ENCODE measurements at regions not wholly inside any gene's neighbourhood (a gene's known extent, or its start where the extent isn't known, plus 50 kb on each side); places are given as distances from the start of the nearest gene placed in this dataset.

GRCh38 chr16:80065541-80065940 lies 465.0 kb upstream of the MAF start:
- no peak for FAIRE-seq

GRCh38 chr16:80063713-80064069 lies 463.2 kb upstream of the MAF start:
- no peak for FAIRE-seq

GRCh38 chr16:80063031-80063712 lies 462.6 kb upstream of the MAF start:
- no peak for FAIRE-seq

- no peak for FAIRE-seq
Measured at GRCh38 chr16:80062361-80063030, 462.0 kb upstream of the MAF start.

GRCh38 chr16:80060470-80060869 lies 459.9 kb upstream of the MAF start:
- FAIRE-seq, result no peak

GRCh38 chr16:80059836-80060235 lies 459.3 kb upstream of the MAF start:
- FAIRE-seq, result no peak

GRCh38 chr16:80058214-80058613 lies 457.7 kb upstream of the MAF start:
- FAIRE-seq, result no peak

GRCh38 chr16:80056324-80056723 lies 455.8 kb upstream of the MAF start:
- no peak for FAIRE-seq

- FAIRE-seq, result no peak
Measured at GRCh38 chr16:80055831-80056230, 455.3 kb upstream of the MAF start.

- no peak for FAIRE-seq
Measured at GRCh38 chr16:80054647-80055046, 454.1 kb upstream of the MAF start.

- no peak for FAIRE-seq
Measured at GRCh38 chr16:80051040-80051439, 450.5 kb upstream of the MAF start.

- FAIRE-seq, result no peak
Measured at GRCh38 chr16:80048250-80048649, 447.7 kb upstream of the MAF start.

GRCh38 chr16:80047842-80048241 lies 447.3 kb upstream of the MAF start:
- FAIRE-seq, result no peak

GRCh38 chr16:80046848-80047247 lies 446.3 kb upstream of the MAF start:
- no peak for FAIRE-seq

- no peak for FAIRE-seq
Measured at GRCh38 chr16:80046261-80046660, 445.7 kb upstream of the MAF start.

- no peak for FAIRE-seq
Measured at GRCh38 chr16:80045861-80046260, 445.3 kb upstream of the MAF start.

- no peak for FAIRE-seq
Measured at GRCh38 chr16:80041410-80041809, 440.9 kb upstream of the MAF start.

GRCh38 chr16:80040814-80041213 lies 440.3 kb upstream of the MAF start:
- FAIRE-seq, result no peak

GRCh38 chr16:80040413-80040812 lies 439.9 kb upstream of the MAF start:
- no peak for FAIRE-seq

- FAIRE-seq, result no peak
Measured at GRCh38 chr16:80039777-80040176, 439.2 kb upstream of the MAF start.

- no peak for FAIRE-seq
Measured at GRCh38 chr16:80038566-80038965, 438.0 kb upstream of the MAF start.

- FAIRE-seq, result no peak
Measured at GRCh38 chr16:80034948-80035663, 434.6 kb upstream of the MAF start.

GRCh38 chr16:80034469-80034826 lies 433.9 kb upstream of the MAF start:
- no peak for FAIRE-seq

GRCh38 chr16:80033783-80034468 lies 433.4 kb upstream of the MAF start:
- no peak for FAIRE-seq
